Stimulated activated CD8-positive, alpha-beta memory T cell treated with anti-CD3 and anti-CD28 coated beads, Interleukin-7, amount 100 ng/mL, for 24 hours (primary cell): ENCODE measurements at regions not wholly inside any gene's neighbourhood (a gene's known extent, or its start where the extent isn't known, plus 50 kb on each side); places are given as distances from the start of the nearest gene placed in this dataset.

ENCODE experiments used
- DNase-seq: peaks from one replicate; pipeline ENCODE4 v3.0.0-alpha.2; 2020; ENCODE audit warnings: low read depth

GRCh38 chr6:15994814-15995459 is 133.9 kb upstream of the MYLIP start:
- DNase-seq: no peak

DNA sequence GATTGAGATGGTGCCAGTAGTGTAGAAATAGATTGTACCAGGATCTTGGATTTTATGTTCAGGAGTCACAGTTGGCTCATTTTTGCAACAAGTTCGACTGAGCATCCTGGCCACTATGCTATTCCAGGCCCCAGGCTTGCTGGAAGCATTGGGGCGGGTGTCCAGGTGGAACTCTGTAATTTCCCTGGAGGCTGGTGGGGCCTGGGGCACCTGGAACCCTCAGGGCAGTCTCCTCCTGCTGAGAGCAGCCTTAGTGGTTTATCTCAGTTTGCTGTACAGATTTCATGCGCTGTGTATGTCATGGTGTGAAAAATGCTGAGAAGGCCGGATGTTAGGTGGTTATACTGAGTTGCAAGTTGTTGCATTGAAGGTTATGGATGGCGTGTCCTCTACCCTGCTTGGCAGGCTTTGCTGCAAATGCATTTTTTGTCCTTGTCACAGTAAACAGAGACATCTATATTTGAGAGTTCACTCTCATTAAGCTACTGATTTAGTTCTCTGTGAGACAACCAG is 135.1 kb upstream of the MYLIP start:
- DNase-seq: no peak

DNA sequence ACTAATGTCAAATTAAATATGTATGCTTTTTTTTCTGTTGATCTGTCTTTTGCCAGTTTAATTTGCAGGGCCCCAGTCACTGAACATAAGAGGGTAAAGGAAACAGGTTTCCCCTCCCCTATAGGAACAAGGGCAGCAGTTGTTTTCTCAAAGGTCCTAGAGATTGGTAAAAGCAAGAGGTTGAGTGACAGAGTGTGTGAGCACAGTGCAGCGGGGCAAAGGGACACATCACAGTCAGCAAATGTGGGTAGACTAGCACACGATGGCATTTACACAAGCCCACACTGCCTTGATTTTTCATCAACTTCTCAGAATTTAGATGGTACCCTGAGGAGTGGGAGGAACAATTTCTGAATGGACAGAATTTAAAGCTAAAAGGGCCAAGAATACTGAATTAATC is 138.7 kb upstream of the MYLIP start:
- DNase-seq: no peak

- DNase-seq: no peak
Observed at GRCh38 chr6:15989397-15989796, 139.5 kb upstream of the MYLIP start.

DNA sequence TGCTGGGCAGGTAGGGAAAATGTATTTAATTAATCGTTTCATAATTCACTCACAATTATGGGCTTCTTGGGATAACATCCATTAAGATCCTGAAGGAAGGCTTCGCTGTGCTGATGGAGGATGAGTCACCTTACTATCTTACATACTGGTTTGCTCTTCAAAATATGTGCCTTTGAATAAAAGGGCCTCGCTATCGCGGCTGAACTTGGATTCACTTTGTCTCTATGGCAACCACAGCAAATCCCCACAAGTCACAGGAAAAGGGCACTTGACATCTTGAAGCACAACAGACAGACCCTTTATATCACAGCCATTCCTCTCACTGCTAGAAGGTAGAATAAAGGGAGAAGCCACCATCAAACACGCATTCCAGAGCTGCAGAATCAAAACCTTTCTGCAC is 141.3 kb upstream of the MYLIP start:
- no peak for DNase-seq

- DNase-seq: no peak
Observed at GRCh38 chr6:15986027-15986629, 142.8 kb upstream of the MYLIP start.

- no peak for DNase-seq
Observed at GRCh38 chr6:15985379-15985959, 143.4 kb upstream of the MYLIP start.

DNA sequence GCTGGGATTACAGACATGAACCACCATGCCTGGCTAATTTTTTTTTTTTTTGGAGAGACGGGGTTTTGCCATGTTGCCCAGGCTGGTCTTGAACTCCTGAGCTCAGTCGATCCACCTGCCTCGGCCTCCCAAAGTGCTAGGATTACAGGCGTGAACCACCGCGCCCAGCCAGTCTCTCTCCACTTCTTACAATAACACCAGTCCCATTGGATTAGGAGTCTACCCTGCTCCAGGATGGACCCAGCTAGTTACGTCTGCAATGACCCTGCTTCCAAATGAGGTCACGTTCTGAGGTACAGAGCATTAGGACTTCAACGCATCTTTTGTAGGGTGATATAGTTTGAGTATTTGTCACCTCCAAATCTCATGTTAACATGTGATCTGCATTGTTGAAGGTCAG is 146.9 kb upstream of the MYLIP start:
- DNase-seq: no peak

DNA sequence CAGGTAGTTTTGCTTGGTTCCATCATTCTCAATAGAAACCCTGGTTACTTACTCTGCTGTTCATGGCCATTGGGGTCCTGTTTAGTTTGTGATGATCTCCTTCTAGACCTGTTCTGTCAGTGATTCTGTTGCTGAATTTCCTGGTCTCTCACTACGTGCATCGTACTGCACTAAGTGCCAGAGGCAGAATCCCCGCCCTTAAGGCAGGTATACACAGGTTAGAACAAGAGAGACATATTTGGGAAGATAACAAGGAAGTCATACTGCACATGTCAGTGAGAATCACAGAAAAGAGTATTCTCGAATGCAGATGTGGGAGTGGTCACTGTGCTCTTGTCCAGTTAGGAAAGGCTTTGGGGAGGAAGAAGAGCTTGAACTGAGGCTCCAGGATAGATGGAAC is 148.1 kb upstream of the MYLIP start:
- DNase-seq: no peak

GRCh38 chr6:15978426-15978825 is 150.5 kb upstream of the MYLIP start:
- DNase-seq: no peak

DNA sequence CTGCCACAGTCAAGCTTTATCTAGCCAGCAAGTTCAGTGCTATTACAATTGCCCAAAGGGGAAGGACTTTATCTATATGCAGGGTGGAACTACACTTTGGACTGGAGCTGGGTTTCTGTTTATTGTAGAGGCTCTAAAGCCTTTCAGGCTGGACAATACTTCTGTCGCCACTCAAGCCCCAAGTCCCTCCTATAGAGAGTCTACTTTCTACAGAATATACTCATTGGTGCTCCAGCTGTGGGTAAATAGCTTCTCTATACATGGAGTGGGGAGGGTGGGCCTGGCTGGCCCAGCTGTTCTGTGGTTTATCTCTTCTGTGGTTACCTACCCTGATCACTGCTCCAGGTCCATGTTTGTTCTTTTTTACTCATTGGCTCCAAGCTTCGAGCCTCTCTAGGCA is 151.8 kb upstream of the MYLIP start:
- DNase-seq: no peak

GRCh38 chr6:15974817-15975216 is 154.1 kb upstream of the MYLIP start:
- no peak for DNase-seq

DNA sequence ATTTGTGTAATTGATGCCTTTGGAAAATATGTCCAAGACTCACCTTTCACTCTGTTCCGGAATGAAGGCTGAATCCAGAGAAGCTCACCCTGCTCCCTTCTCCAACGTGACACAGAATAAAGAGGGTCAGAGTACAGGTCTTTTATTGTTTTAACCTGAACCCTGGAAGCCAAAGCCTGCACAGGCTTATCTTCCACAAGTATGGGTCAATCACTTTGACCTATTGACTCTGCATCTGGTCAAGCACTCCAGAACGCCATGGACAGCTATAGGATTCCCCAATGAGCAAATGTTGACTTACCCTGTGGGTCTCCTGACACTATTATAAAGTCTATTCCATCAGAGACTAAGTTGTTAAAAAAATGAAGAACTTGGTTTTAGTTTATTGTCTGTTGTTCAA is 158.4 kb upstream of the MYLIP start:
- no peak for DNase-seq

DNA sequence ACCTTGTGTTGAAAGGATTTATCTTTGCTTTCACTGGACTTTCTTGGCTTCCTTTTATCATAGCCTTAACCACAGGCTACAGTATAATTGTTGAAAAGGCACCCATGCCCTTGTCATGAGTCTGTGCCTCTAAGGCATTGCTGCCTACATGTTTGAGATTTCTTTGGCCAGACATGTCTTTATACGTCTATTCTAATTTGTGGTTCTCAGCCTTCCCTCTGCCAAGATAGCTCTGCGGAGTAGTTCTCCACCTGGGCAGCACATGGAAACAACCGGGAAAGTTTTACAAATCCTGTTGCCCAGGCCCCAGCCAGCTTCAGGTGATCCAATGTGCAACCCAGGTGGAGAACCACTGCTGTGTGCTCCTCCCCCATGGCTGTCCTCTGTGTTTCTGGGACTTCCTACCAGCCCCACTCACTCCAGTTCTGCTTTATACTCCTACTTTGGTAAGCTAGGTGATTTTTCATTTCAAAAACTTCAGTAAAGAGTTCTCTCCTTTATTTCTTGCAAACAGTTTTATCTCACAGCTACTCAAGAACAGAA is 159.6 kb upstream of the MYLIP start:
- no peak for DNase-seq

GRCh38 chr6:15968519-15968918 is 160.4 kb upstream of the MYLIP start:
- DNase-seq: no peak

- DNase-seq: no peak
Observed at GRCh38 chr6:15966000-15966520, 162.8 kb upstream of the MYLIP start.

GRCh38 chr6:15962449-15962764 is 166.5 kb upstream of the MYLIP start:
- no peak for DNase-seq

DNA sequence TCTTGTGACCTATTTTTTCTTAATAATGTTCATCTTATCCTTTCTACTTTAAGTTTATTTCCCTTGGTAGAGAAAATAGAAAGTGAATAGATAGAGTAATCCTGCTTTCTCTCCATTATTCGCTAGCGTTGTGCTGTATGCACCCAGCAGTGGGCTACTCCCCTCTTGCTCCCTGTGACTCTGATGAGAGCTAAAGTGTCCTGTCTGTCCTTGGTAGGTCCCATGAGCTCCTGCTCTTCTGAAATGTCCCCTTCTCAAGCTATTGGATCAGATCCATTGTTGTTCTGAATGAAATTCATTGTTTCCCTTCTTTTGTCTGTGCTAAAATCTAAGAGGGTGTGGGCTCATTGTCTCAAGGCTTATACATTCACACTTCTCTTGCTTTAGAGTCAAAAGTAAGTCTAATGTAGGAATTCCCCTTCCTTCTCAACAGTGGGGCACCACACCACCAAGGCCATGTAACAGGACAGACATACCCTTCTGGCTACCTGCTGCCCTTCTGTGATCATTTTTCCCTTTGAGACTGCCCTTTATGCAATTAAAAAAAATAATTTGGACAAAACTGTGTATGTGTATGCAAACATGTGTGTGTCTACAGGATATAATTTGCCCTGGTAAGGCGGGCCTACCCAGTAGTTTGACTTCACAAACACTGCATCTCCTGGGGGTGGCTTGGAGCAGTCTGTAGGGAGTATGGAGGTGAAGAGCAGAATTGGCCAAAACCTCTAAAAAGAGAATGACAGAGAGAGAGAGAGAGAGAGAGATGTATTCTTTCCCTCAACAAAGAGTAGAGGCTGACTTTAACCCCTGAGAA is 167.0 kb upstream of the MYLIP start:
- no peak for DNase-seq

- no peak for DNase-seq
Observed at GRCh38 chr6:15960740-15961634, 167.9 kb upstream of the MYLIP start.

DNA sequence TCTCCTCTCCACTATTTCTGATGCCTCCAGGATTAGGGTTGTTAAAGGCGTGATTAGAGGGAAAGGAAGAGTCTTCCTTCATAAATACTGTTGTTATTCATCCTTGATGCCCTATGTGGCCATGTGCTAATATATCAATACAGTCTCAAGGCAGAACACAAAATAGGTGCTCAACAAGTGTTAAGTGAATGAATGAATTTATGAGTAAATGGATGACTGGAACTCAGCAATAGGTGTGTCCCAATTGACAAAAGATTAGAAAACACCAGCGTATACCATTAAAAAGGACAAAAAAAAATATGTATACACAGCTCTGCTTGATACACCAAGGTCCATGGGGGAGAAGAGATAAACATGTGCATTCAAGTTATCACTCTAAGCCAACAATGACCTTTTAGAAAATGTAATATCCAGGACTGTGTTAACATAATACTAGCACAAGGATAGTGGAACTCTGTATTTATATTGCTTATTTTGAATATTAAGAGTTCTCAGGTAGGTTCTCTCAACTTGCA is 171.2 kb upstream of the MYLIP start:
- no peak for DNase-seq
